ENCODE measurements at regions not wholly inside any gene's neighbourhood (a gene's known extent, or its start where the extent isn't known, plus 50 kb on each side); places are given as distances from the start of the nearest gene placed in this dataset.

DNA sequence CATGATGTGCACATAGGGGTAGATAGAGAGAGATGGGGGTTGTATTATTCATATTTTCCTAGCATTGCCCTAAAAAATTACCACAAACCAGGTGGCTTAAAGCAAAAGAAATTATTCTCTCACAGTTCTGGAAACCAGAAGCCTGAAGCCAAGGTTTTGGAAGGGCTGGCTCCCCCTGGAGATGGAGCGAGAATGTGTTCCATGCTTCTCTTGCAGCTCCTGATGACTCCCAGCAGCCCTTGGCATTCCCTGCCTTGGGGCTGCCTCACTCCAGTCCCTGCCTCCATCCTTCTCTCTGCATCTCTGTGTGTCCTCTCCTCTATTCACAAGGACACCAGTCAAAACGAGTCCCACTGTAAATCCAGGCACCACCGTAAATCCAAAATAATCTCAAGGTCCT, 91.5 kb upstream of the FAM174B start:
- TF ChIP-seq POLR2A (IDR thresholded peaks at IDR 0.05; ENCODE audit: low read depth, low read length) = no peak
- TF ChIP-seq POLR2AphosphoS5 (IDR thresholded peaks at IDR 0.05; ENCODE audit: low read depth, low read length) = no peak
- no peak for TF ChIP-seq TAF1 (IDR thresholded peaks at IDR 0.05; ENCODE audit: low read depth, low read length)
- no peak for TF ChIP-seq POU2F2 (IDR thresholded peaks at IDR 0.05; ENCODE audit: low read depth, low read length)

All from GM12891 (cell line).